ENCODE measurements at regions not wholly inside any gene's neighbourhood (a gene's known extent, or its start where the extent isn't known, plus 50 kb on each side); places are given as distances from the start of the nearest gene placed in this dataset.

- H3K9me3 ChIP-seq (ENCODE audit: low read depth) = no peaks in the 10 kb centered on the region
- H3K27me3 ChIP-seq = no peaks in the 10 kb centered on the region
- no peak overlapping the region for H3K27ac ChIP-seq
- no peaks in the 10 kb centered on the region for H3K9me2 ChIP-seq (replicated peaks; ENCODE audit: insufficient read depth)
- no peaks in the 10 kb centered on the region for H3K36me3 ChIP-seq (replicated peaks; ENCODE audit: insufficient read depth, low read depth)
- H2AFZ ChIP-seq = no peak overlapping the region
- H4K20me1 ChIP-seq (ENCODE audit: insufficient read depth, poor library complexity, severe bottlenecking) = no peaks in the 10 kb centered on the region
- no peaks in the 10 kb centered on the region for H3K79me2 ChIP-seq
- DNase-seq (ENCODE audit: low spot score) = no peak
- TF ChIP-seq EZH2 (IDR thresholded peaks at IDR 0.05; ENCODE audit: borderline replicate concordance) (no peak), EZH2phosphoT487 (IDR thresholded peaks at IDR 0.05; ENCODE audit: low read depth, severe bottlenecking, unreplicated experiment) (no peak), CTCF (IDR thresholded peaks at IDR 0.05; ENCODE audit: poor library complexity) (no peak)
- H3K4me3 ChIP-seq = no peak overlapping the region
- H3K4me2 ChIP-seq = no peak overlapping the region
- WGBS (ENCODE audit: low lambda C conversion rate, missing lambda C conversion rate) = 83% methylated on average over 8 of the region's 8 CpGs
- no peaks in the 10 kb centered on the region for H3K4me1 ChIP-seq (ENCODE audit: insufficient read depth)
These were observed 372.7 kb downstream of the SHQ1 start for GRCh38 chr3:72475258-72476138.

- H3K27ac ChIP-seq = no peak overlapping the region
- no peak overlapping the region for H3K4me3 ChIP-seq
- no peak overlapping the region for H2AFZ ChIP-seq
- H3K36me3 ChIP-seq (replicated peaks; ENCODE audit: insufficient read depth, low read depth) = no peaks in the 10 kb centered on the region
- TF ChIP-seq EZH2phosphoT487 (IDR thresholded peaks at IDR 0.05; ENCODE audit: low read depth, severe bottlenecking, unreplicated experiment) = no peak
- no peak for TF ChIP-seq EZH2 (IDR thresholded peaks at IDR 0.05; ENCODE audit: borderline replicate concordance)
- TF ChIP-seq CTCF (IDR thresholded peaks at IDR 0.05; ENCODE audit: poor library complexity) = no peak
- H3K9me3 ChIP-seq (ENCODE audit: low read depth) = no peaks in the 10 kb centered on the region
- no peaks in the 10 kb centered on the region for H4K20me1 ChIP-seq (ENCODE audit: insufficient read depth, poor library complexity, severe bottlenecking)
- no peak overlapping the region for H3K4me2 ChIP-seq
- no peaks in the 10 kb centered on the region for H3K4me1 ChIP-seq (ENCODE audit: insufficient read depth)
- no peaks in the 10 kb centered on the region for H3K79me2 ChIP-seq
- WGBS (ENCODE audit: low lambda C conversion rate, missing lambda C conversion rate) = 99% methylated on average over 4 of the region's 4 CpGs
- no peaks in the 10 kb centered on the region for H3K27me3 ChIP-seq
- no peaks in the 10 kb centered on the region for H3K9me2 ChIP-seq (replicated peaks; ENCODE audit: insufficient read depth)
- DNase-seq (ENCODE audit: low spot score) = no peak
These were observed 373.5 kb downstream of the SHQ1 start for GRCh38 chr3:72474775-72475174.

GRCh38 chr3:72473156-72473555 is 375.1 kb downstream of the SHQ1 start:
- Histone ChIP-seq H4K20me1 (ENCODE audit: insufficient read depth, poor library complexity, severe bottlenecking) (no peaks in the 10 kb centered on the region), H2AFZ (no peak overlapping the region), H3K36me3 (replicated peaks; ENCODE audit: insufficient read depth, low read depth) (no peaks in the 10 kb centered on the region), H3K9me3 (ENCODE audit: low read depth) (no peaks in the 10 kb centered on the region), H3K79me2 (no peaks in the 10 kb centered on the region), H3K4me3 (no peak overlapping the region), H3K9me2 (replicated peaks; ENCODE audit: insufficient read depth) (no peaks in the 10 kb centered on the region), H3K27me3 (no peaks in the 10 kb centered on the region), H3K4me1 (ENCODE audit: insufficient read depth) (no peaks in the 10 kb centered on the region), H3K27ac (no peak overlapping the region), H3K4me2 (no peak overlapping the region)
- TF ChIP-seq CTCF (IDR thresholded peaks at IDR 0.05; ENCODE audit: poor library complexity) (no peak), EZH2 (IDR thresholded peaks at IDR 0.05; ENCODE audit: borderline replicate concordance) (no peak), EZH2phosphoT487 (IDR thresholded peaks at IDR 0.05; ENCODE audit: low read depth, severe bottlenecking, unreplicated experiment) (no peak)
- no peak for DNase-seq (ENCODE audit: low spot score)
- WGBS (ENCODE audit: low lambda C conversion rate, missing lambda C conversion rate) = 79% methylated on average over 5 of the region's 5 CpGs

Measured in hepatocyte (in vitro differentiated cells).